Kidney (tissue), 13 donors: ENCODE measurements at regions not wholly inside any gene's neighbourhood (a gene's known extent, or its start where the extent isn't known, plus 50 kb on each side); places are given as distances from the start of the nearest gene placed in this dataset.
"Not testable (repeated sequence)": the region's sequence is repeated elsewhere in the genome, so short reads cannot be mapped to it uniquely, and the experiment has no call there.

ENCODE experiments used
- DNase-seq, 5 donors: peaks; one replicate each; pipeline ENCODE4 v3.0.0-alpha.2; 2013 to 2020
- FAIRE-seq: peaks from 2 replicates; lab custom pipeline; 2012; peaks lifted over from hg19 to GRCh38; lab: Jason Lieb, UNC
- H3K27ac ChIP-seq, 2 donors: one replicate each; pipeline ENCODE4 v1.7.0; 2013; ENCODE audit warnings: low read depth in 2 of 2, low read length in 2 of 2, inconsistent platforms in 1 of 2
- H3K27me3 ChIP-seq: one replicate; pipeline ENCODE4 v1.7.1; 2013; ENCODE audit warnings: low read length, inconsistent platforms; ENCODE audit not compliant: control insufficient read depth, insufficient read depth
- H3K36me3 ChIP-seq, 3 donors: one replicate each; pipeline versions ENCODE4 v1.7.0 to v1.7.1; 2013; ENCODE audit warnings: low read length in 3 of 3, control low read depth in 1 of 3, inconsistent platforms in 1 of 3; ENCODE audit not compliant: insufficient read depth in 3 of 3, control insufficient read depth in 2 of 3
- H3K4me1 ChIP-seq, 3 donors: one replicate each; pipeline versions ENCODE4 v1.7.0 to v1.7.1; 2013; ENCODE audit warnings: low read length in 3 of 3, inconsistent platforms in 1 of 3, low read depth in 1 of 3; ENCODE audit not compliant: control insufficient read depth in 2 of 3, insufficient read depth in 2 of 3
- H3K4me3 ChIP-seq, 3 donors: one replicate each; pipeline versions ENCODE4 v1.7.0 to v1.8.1; 2013; ENCODE audit warnings: low read length in 3 of 3, control low read depth in 1 of 3, inconsistent platforms in 1 of 3
- H3K9ac ChIP-seq, 3 donors: one replicate each; pipeline versions ENCODE4 v1.7.0 to v1.7.1; 2013; ENCODE audit warnings: low read length in 3 of 3, control low read depth in 1 of 3, inconsistent platforms in 1 of 3
- H3K9me3 ChIP-seq, 3 donors: one replicate each; pipeline versions ENCODE4 v1.7.0 to v1.7.1; 2013; ENCODE audit warnings: low read length in 3 of 3, control low read depth in 1 of 3, inconsistent platforms in 1 of 3; ENCODE audit not compliant: control insufficient read depth in 2 of 3, insufficient read depth in 1 of 3
- CTCF ChIP-seq: IDR thresholded peaks from 3 replicates; pipeline ENCODE4 v1.5.1; 2012; ENCODE audit warnings: mild to moderate bottlenecking, moderate library complexity, borderline replicate concordance; ENCODE audit not compliant: insufficient read depth; ENCODE audit errors: extremely low read depth
- intact Hi-C: fragments of 100-400 bp; cut with DNase I; formaldehyde crosslinking; loops from one replicate; pipeline ENCODE4 v1.11.1; 2022
- donor health status: control.
- donor health status: control.
- donor health status: control.
- donor health status: control.
- donor health status: control.
- donor health status: DM: yes; HTN: yes; CAD: no.
- donor health status: Normal renal cell carcinoma (clear cell type).

GRCh38 chr10:28892818-28893547 lies 215.7 kb downstream of the BAMBI start:
- FAIRE-seq = no peak
- DNase-seq = no peak
- Histone ChIP-seq H3K27me3 (no peaks in the 10 kb centered on the region), H3K27ac (no peak overlapping the region), H3K9ac (no peak overlapping the region), H3K36me3 (no peaks in the 10 kb centered on the region), H3K4me3 (no peak overlapping the region), H3K4me1 (no peaks in the 10 kb centered on the region), H3K9me3 (no peaks in the 10 kb centered on the region)
- intact Hi-C loops = no loop called here
- TF ChIP-seq CTCF = no peak

DNA sequence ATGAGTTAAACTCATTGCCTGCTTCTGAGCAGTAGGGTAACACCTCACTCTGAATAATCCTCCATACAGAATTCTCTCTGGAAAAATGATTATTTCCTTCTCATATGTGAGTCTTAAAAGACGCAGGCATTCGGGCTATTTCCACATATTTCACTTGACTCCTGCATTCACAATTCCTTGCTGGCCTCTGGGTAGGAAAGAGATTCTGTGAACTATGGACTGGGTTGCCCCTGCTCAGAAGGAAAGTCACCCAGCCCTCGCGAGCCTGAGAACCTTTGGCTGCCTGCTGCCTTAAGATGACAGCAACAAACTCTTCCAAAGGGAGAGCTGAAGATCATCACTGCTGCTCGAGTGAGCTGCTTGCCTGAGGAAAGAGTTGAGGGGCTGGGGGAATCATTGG lies 216.8 kb downstream of the BAMBI start:
- no peaks in the 10 kb centered on the region for H3K27me3 ChIP-seq
- no peaks in the 10 kb centered on the region for H3K36me3 ChIP-seq
- FAIRE-seq = no peak
- TF ChIP-seq CTCF = no peak
- no peak overlapping the region for H3K27ac ChIP-seq
- no peak overlapping the region for H3K9ac ChIP-seq
- no peaks in the 10 kb centered on the region for H3K4me1 ChIP-seq
- DNase-seq = no peak
- no peaks in the 10 kb centered on the region for H3K9me3 ChIP-seq
- no peak overlapping the region for H3K4me3 ChIP-seq
- intact Hi-C loops = no loop called here

DNA sequence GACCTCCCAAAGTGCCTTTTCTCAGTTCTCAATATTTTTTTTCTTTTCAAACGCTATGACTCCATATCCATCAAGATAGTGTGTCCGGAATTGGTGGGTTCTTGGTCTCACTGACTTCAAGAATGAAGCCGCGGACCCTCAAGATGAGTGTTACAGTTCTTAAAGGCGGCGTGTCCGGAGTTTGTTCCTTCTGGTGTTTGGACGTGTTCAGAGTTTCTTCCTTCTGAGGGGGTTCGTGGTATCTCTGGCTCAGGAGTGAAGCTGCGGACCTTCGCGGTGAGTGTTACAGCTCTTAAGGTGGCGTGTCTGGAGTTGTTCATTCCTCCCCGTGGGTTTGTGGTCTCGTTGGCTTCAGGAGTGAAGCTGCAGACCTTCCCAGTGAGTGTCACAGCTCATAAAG lies 218.3 kb downstream of the BAMBI start:
- H3K9ac ChIP-seq, H3K27me3 ChIP-seq, H3K27ac ChIP-seq, DNase-seq, H3K4me1 ChIP-seq, H3K9me3 ChIP-seq, FAIRE-seq, intact Hi-C loops, H3K4me3 ChIP-seq, H3K36me3 ChIP-seq: not testable (repeated sequence)

GRCh38 chr10:28896791-28897409 lies 219.6 kb downstream of the BAMBI start:
- H3K4me1 ChIP-seq, intact Hi-C loops, H3K36me3 ChIP-seq, FAIRE-seq, H3K9me3 ChIP-seq, H3K27me3 ChIP-seq, H3K9ac ChIP-seq, H3K27ac ChIP-seq, DNase-seq, H3K4me3 ChIP-seq: not testable (repeated sequence)
